HL-60 (cell line): ENCODE measurements at regions not wholly inside any gene's neighbourhood (a gene's known extent, or its start where the extent isn't known, plus 50 kb on each side); places are given as distances from the start of the nearest gene placed in this dataset.

ENCODE experiments used
- DNase-seq, 2 experiments: peaks; one replicate each; pipeline ENCODE4 v3.0.0-alpha.2; 2010 to 2020; ENCODE audit warnings: low read depth in 1 of 2, low spot score in 1 of 2
- H3K27ac ChIP-seq: fragments of 250-450 bp; sonication (Bioruptor Pico); replicated peaks from 2 replicates; pipeline ENCODE4 v1.5.1; 2020; ENCODE audit warnings: mild to moderate bottlenecking, moderate library complexity
- H3K27me3 ChIP-seq: fragments of 250-450 bp; sonication (Bioruptor Pico); 2 replicates; pipeline ENCODE4 v1.5.1; 2021; ENCODE audit warnings: mild to moderate bottlenecking, moderate library complexity; ENCODE audit not compliant: insufficient read depth, poor library complexity, severe bottlenecking
- H3K4me3 ChIP-seq: replicated peaks from 2 replicates; pipeline ENCODE4 v1.5.1; 2011; ENCODE audit warnings: mild to moderate bottlenecking, control low read depth, low read length; ENCODE audit not compliant: insufficient read depth
- GABPA ChIP-seq: IDR thresholded peaks from 2 replicates; pipeline ENCODE4 v1.6.1; 2012; ENCODE audit warnings: low read depth
- POLR2AphosphoS5 ChIP-seq: IDR thresholded peaks from 2 replicates; pipeline ENCODE4 v1.6.1; 2012; ENCODE audit warnings: low read depth
- SPI1 ChIP-seq: IDR thresholded peaks from 2 replicates; pipeline ENCODE4 v1.6.1; 2012; ENCODE audit warnings: low read depth, mild to moderate bottlenecking, borderline replicate concordance
- TF ChIP-seq, protein P1 (sequence below): IDR thresholded peaks from one replicate; pipeline ENCODE4 v1.5.1; 2011; ENCODE audit warnings: low read length, control low read depth, inconsistent platforms; ENCODE audit not compliant: insufficient read depth
- TF ChIP-seq, protein P2 (sequence below): IDR thresholded peaks from 2 replicates; pipeline ENCODE4 v1.6.1; 2012; ENCODE audit warnings: low read depth; ENCODE audit not compliant: insufficient replicate concordance

DNA sequence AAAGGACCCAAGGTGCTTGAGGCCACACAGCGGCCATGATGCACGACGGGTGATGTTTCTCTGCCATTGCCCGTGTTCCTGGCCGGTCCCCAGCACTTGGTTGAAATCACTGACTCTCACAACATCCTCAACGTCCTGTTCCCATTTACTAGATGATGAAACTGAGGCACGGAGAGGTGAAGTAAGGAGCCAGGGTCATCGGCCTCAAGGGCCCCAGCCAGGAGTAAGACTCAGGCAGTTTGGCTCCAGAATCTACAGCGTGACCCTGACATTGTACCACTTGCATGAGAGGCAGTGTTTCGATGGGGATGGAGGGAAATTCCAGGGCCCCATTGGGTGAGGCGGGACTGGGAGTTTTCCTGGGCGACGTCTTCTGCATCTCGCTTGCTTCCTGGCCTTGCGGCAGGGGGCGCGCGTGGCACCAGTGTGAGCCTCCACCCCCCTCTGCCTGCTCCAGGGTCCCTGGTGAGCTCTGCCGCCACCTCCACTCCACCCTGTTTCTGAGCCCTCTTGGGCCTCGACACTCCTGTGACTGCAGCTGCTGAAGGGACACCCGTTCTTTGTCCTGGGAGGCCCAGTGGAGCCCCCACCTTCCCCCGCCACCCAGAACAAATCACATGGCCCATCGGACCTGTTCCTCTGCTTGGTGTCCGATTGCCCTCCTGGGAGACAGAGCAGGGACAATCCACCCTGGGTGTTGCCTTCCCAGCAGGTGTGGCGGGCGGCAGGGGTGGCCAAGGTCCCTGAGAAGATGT is 133.0 kb upstream of the GSE1 start:
- H3K27me3 ChIP-seq, result no peaks in the 10 kb centered on the region
- TF ChIP-seq, protein P1, sequence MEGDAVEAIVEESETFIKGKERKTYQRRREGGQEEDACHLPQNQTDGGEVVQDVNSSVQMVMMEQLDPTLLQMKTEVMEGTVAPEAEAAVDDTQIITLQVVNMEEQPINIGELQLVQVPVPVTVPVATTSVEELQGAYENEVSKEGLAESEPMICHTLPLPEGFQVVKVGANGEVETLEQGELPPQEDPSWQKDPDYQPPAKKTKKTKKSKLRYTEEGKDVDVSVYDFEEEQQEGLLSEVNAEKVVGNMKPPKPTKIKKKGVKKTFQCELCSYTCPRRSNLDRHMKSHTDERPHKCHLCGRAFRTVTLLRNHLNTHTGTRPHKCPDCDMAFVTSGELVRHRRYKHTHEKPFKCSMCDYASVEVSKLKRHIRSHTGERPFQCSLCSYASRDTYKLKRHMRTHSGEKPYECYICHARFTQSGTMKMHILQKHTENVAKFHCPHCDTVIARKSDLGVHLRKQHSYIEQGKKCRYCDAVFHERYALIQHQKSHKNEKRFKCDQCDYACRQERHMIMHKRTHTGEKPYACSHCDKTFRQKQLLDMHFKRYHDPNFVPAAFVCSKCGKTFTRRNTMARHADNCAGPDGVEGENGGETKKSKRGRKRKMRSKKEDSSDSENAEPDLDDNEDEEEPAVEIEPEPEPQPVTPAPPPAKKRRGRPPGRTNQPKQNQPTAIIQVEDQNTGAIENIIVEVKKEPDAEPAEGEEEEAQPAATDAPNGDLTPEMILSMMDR, result peak; percentile 19
- TF ChIP-seq SPI1, result no peak
- H3K27ac ChIP-seq, result no peak overlapping the region
- peak in 1 of 2 experiments; percentile 26 for DNase-seq
- H3K4me3 ChIP-seq, result no peak overlapping the region

DNA sequence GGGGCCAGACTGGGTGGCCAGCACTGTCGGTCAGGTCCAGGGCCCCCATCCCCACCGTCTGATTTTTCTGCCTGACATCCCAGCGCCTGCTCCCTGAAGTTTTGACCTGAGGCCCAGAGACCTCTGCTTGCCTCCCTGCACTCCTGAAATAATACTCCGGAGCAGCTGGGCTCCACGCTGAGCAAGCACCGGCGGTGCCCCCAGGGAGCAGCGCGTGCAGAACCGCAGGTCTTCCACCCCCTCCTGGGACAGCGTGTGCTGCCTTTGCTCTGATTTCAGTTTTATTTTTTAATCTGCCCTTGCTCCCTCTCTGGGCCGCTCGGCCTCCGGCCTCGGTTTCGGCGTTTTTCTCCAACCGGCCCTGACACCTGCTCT is 132.4 kb upstream of the GSE1 start:
- no peak overlapping the region for H3K27ac ChIP-seq
- DNase-seq, result no peak
- no peaks in the 10 kb centered on the region for H3K27me3 ChIP-seq
- TF ChIP-seq GABPA (no peak), SPI1 (no peak), POLR2AphosphoS5 (no peak)
- TF ChIP-seq, protein P1, result no peak
- TF ChIP-seq, protein P2, sequence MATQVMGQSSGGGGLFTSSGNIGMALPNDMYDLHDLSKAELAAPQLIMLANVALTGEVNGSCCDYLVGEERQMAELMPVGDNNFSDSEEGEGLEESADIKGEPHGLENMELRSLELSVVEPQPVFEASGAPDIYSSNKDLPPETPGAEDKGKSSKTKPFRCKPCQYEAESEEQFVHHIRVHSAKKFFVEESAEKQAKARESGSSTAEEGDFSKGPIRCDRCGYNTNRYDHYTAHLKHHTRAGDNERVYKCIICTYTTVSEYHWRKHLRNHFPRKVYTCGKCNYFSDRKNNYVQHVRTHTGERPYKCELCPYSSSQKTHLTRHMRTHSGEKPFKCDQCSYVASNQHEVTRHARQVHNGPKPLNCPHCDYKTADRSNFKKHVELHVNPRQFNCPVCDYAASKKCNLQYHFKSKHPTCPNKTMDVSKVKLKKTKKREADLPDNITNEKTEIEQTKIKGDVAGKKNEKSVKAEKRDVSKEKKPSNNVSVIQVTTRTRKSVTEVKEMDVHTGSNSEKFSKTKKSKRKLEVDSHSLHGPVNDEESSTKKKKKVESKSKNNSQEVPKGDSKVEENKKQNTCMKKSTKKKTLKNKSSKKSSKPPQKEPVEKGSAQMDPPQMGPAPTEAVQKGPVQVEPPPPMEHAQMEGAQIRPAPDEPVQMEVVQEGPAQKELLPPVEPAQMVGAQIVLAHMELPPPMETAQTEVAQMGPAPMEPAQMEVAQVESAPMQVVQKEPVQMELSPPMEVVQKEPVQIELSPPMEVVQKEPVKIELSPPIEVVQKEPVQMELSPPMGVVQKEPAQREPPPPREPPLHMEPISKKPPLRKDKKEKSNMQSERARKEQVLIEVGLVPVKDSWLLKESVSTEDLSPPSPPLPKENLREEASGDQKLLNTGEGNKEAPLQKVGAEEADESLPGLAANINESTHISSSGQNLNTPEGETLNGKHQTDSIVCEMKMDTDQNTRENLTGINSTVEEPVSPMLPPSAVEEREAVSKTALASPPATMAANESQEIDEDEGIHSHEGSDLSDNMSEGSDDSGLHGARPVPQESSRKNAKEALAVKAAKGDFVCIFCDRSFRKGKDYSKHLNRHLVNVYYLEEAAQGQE, result no peak
- no peak overlapping the region for H3K4me3 ChIP-seq

DNA sequence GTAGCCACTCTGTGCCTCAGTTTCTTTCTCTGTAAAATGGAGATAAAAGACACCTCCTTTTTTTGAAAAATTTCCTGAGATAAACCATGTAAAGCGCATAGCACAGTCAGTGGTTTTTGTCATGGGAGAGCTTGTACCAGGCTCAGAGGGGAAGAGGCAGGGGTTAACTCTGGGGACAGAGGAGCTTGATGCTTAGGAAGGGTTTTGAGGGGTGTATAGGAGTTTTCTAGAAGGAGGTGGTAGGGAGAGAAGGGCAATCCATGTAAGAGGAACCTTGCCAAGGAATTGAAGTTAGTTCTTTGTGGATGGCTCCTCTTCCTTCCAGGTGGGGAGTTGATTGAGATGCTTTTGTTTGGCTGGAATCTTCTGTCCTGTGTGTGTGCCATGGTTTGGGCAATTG is 131.9 kb upstream of the GSE1 start:
- Histone ChIP-seq H3K27me3 (no peaks in the 10 kb centered on the region), H3K27ac (no peak overlapping the region), H3K4me3 (no peak overlapping the region)
- TF ChIP-seq, protein P2, result no peak
- TF ChIP-seq GABPA (no peak), SPI1 (no peak), POLR2AphosphoS5 (no peak)
- TF ChIP-seq, protein P1, result no peak
- no peak for DNase-seq

DNA sequence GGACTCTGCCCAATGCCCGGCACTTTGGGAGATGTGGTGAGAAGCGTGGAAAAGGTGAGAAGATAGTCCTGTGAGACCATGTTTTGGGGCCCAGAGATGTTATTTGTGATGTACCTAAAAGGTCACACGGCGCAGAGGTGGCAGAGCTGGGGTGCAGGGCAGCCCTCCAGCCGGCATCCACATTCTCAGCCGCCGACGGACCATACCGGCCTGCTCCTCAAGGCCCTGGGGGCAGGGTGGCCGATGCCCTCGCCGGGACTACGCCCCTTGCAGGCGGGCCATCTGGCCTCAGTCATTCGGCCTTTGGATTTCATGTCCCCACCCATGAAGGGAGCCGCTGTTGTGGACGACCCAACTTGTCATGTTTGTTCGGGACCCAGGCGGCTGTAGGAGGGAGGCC is 131.4 kb upstream of the GSE1 start:
- Histone ChIP-seq H3K4me3 (no peak overlapping the region), H3K27me3 (no peaks in the 10 kb centered on the region), H3K27ac (no peak overlapping the region)
- TF ChIP-seq POLR2AphosphoS5 (no peak), SPI1 (no peak), GABPA (no peak)
- TF ChIP-seq, protein P1, result no peak
- TF ChIP-seq, protein P2, result no peak
- no peak for DNase-seq
